ENCODE measurements at regions not wholly inside any gene's neighbourhood (a gene's known extent, or its start where the extent isn't known, plus 50 kb on each side); places are given as distances from the start of the nearest gene placed in this dataset.
"Not testable (repeated sequence)": the region's sequence is repeated elsewhere in the genome, so short reads cannot be mapped to it uniquely, and the experiment has no call there.

DNA sequence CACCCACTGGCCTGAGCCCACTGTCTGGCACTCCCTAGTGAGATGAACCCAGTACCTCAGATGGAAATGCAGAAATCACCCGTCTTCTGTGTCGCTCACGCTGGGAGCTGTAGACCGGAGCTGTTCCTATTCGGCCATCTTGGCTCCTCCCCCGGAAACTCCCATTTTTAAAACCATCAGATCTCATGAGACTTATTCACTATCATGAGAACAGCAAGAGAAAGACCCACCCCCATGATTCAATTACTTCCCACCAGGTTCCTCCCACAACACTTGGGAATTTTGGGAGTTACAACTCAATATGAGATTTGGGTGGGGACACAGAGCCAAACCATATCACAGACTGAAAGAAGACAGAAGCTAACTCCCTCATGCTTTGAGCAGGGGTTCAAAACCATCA lies 134.5 kb downstream of the SLC39A8 start:
- H3K9me3 ChIP-seq (ENCODE audit: control insufficient read depth, low read length); H3K4me1 ChIP-seq (ENCODE audit: control insufficient read depth, insufficient read depth, low read length, poor library complexity, severe bottlenecking); H3K36me3 ChIP-seq (ENCODE audit: control insufficient read depth, insufficient read depth, low read length); H3K4me3 ChIP-seq (ENCODE audit: extremely low read depth, insufficient read depth, low read length, poor library complexity, severe bottlenecking); H3K27ac ChIP-seq (ENCODE audit: low read depth, low read length, severe bottlenecking): not testable (repeated sequence)
- WGBS, 2 experiments (ENCODE audit: insufficient coverage in 2 of 2) = no CpG with 5 or more reads among the region's 6 CpGs

DNA sequence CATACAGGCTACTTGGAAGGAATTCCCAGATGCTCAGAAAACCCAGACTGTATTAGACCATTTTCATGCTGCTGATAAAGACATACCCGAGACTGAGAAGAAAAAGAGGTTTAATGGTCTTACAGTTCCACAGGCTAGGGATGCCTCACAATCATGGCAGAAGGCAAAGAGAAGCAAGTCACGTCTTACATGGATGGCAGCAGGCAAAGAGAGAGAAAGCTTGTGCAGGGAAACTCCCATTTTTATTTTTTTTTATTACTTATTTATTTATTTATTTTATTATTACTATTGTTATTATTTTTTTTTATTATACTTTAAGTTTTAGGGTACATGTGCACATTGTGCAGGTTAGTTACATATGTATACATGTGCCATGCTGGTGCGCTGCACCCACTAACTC lies 140.6 kb downstream of the SLC39A8 start:
- 80 to 100% methylated on average over 1 of the region's 3 CpGs for WGBS, 2 experiments (ENCODE audit: insufficient coverage in 2 of 2)
- H3K36me3 ChIP-seq (ENCODE audit: control insufficient read depth, insufficient read depth, low read length); H3K9me3 ChIP-seq (ENCODE audit: control insufficient read depth, low read length); H3K27ac ChIP-seq (ENCODE audit: low read depth, low read length, severe bottlenecking); H3K4me3 ChIP-seq (ENCODE audit: extremely low read depth, insufficient read depth, low read length, poor library complexity, severe bottlenecking); H3K4me1 ChIP-seq (ENCODE audit: control insufficient read depth, insufficient read depth, low read length, poor library complexity, severe bottlenecking): not testable (repeated sequence)

DNA sequence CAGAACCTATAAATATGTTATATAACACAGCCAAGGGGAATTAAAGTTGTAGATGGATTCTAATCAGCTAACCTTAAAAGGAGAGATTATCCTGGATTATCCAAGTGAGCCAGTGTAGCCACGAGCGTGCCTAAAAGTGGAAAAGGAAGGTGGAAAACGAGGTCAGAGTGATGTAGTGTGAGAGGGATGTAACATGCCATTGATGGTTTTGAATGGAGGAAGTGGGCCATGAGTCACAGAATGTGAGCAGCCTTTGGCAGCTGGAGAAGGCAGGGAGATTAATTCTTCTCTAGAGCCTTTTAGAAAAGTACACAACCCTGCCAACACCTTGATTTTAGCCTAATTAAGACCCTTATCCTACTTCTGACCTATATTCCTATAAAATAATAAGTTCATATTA lies 149.1 kb downstream of the SLC39A8 start:
- no peaks in the 10 kb centered on the region for H3K9me3 ChIP-seq (ENCODE audit: control insufficient read depth, low read length)
- H3K27ac ChIP-seq (ENCODE audit: low read depth, low read length, severe bottlenecking) = no peak overlapping the region
- no peak overlapping the region for H3K4me3 ChIP-seq (ENCODE audit: extremely low read depth, insufficient read depth, low read length, poor library complexity, severe bottlenecking)
- WGBS, 2 experiments (ENCODE audit: insufficient coverage in 2 of 2) = 59 to 72% methylated on average over 3 of the region's 3 CpGs
- no peaks in the 10 kb centered on the region for H3K36me3 ChIP-seq (ENCODE audit: control insufficient read depth, insufficient read depth, low read length)
- H3K4me1 ChIP-seq (ENCODE audit: control insufficient read depth, insufficient read depth, low read length, poor library complexity, severe bottlenecking) = no peaks in the 10 kb centered on the region

DNA sequence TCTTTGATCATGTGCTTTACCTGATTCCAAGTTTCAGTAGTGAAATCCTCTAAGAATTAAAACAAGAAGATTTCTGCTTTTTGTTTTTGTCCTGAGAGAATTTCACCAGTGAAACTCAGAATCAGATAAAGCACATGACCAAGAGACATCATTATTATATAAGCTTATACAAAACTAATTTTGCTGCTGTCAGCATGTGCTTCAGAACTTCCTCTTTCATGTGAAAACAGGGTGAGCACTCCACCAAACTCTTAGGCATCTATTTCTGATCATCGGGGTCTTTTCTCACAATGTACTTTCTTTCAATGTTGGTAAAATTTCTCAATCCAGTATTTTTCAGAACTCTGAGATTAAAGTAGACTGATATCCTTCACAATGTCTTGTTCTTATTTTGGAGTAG lies 152.1 kb downstream of the SLC39A8 start:
- Histone ChIP-seq H3K4me1 (ENCODE audit: control insufficient read depth, insufficient read depth, low read length, poor library complexity, severe bottlenecking) (no peaks in the 10 kb centered on the region), H3K9me3 (ENCODE audit: control insufficient read depth, low read length) (no peaks in the 10 kb centered on the region), H3K27ac (ENCODE audit: low read depth, low read length, severe bottlenecking) (no peak overlapping the region), H3K4me3 (ENCODE audit: extremely low read depth, insufficient read depth, low read length, poor library complexity, severe bottlenecking) (no peak overlapping the region), H3K36me3 (ENCODE audit: control insufficient read depth, insufficient read depth, low read length) (no peaks in the 10 kb centered on the region)
- 100% methylated on average over 1 of the region's 1 CpG; no CpG with 5 or more reads in 1 of the 2 experiments for WGBS, 2 experiments (ENCODE audit: insufficient coverage in 2 of 2)

DNA sequence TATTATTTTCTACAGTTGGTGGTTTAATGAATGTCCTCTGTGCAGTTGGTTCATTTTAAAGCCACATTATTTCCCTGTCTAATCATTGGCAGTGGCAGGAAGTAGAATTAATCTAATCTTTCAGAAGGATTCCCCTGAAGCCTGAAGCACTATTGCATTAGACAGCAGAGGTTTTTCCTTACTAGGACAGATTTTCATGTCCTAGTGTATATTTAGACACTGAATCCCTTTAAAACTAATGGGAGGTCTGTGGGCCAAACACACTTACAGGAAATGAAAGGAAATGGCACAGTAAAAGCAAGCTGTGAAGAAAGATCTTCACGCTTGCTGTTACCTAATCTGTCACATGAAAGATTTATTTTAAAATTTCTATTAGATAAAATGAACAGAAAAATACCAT lies 165.2 kb downstream of the SLC39A8 start:
- Histone ChIP-seq H3K4me3 (ENCODE audit: extremely low read depth, insufficient read depth, low read length, poor library complexity, severe bottlenecking) (no peak overlapping the region), H3K27ac (ENCODE audit: low read depth, low read length, severe bottlenecking) (peak overlapping the region; percentile 73), H3K36me3 (ENCODE audit: control insufficient read depth, insufficient read depth, low read length) (no peaks in the 10 kb centered on the region), H3K9me3 (ENCODE audit: control insufficient read depth, low read length) (no peaks in the 10 kb centered on the region), H3K4me1 (ENCODE audit: control insufficient read depth, insufficient read depth, low read length, poor library complexity, severe bottlenecking) (peaks cover 9% of the 10 kb centered on the region)
- no CpG with 5 or more reads among the region's 1 CpG for WGBS, 2 experiments (ENCODE audit: insufficient coverage in 2 of 2)

DNA sequence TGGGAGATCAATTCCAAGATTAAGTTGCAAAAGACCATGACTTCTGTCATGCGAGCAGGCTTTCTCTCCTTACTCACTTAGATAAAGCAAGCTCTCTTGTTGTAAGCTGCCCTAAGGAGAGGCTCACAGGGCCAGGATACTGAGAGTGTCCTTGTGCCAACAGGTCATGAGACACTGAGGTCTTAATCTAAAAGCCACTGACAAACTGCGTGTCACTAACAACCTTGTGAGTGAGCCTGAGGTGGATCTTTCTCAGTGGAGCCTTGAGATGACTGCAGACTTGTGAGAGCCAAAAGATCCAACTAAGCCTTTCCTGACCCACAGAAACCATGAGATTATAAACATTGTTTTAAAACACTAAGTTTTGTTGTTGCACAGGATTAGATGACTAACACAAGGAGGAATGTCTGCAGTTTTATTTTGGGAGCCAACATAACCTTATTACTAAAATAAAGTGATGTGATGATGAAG lies 170.5 kb downstream of the SLC39A8 start:
- H3K9me3 ChIP-seq (ENCODE audit: control insufficient read depth, low read length) = no peaks in the 10 kb centered on the region

DNA sequence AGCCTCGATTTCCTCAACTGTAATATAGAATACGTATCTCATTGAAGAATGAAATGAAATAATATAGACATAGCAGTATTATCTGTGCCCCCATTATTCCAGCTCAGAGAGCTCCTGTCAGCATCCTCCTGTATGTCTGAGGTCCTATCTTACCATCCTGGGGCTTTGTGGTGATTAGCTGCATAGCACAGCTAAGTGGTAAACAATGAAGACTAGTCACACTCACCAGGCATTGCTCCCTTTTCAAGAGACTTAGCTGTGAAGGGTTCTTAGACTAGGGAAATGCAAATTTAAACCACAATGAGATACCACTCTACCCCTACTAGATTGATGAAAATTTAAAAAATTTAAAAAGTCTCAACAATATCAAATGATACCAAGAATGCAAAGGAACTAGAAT lies 172.9 kb downstream of the SLC39A8 start:
- no CpG with 5 or more reads among the region's 2 CpGs for WGBS, 2 experiments (ENCODE audit: insufficient coverage in 2 of 2)
- no peak overlapping the region for H3K27ac ChIP-seq (ENCODE audit: low read depth, low read length, severe bottlenecking)
- H3K4me1 ChIP-seq (ENCODE audit: control insufficient read depth, insufficient read depth, low read length, poor library complexity, severe bottlenecking) = peaks cover 7% of the 10 kb centered on the region
- no peak overlapping the region for H3K4me3 ChIP-seq (ENCODE audit: extremely low read depth, insufficient read depth, low read length, poor library complexity, severe bottlenecking)
- no peaks in the 10 kb centered on the region for H3K36me3 ChIP-seq (ENCODE audit: control insufficient read depth, insufficient read depth, low read length)
- H3K9me3 ChIP-seq (ENCODE audit: control insufficient read depth, low read length) = no peaks in the 10 kb centered on the region

More for the DNA sequence above, 170.5 kb downstream of the SLC39A8 start:
- Histone ChIP-seq H3K4me1 (ENCODE audit: control insufficient read depth, insufficient read depth, low read length, poor library complexity, severe bottlenecking) (peaks cover 7% of the 10 kb centered on the region), H3K36me3 (ENCODE audit: control insufficient read depth, insufficient read depth, low read length) (no peaks in the 10 kb centered on the region), H3K27ac (ENCODE audit: low read depth, low read length, severe bottlenecking) (peak overlapping the region; percentile 45), H3K4me3 (ENCODE audit: extremely low read depth, insufficient read depth, low read length, poor library complexity, severe bottlenecking) (no peak overlapping the region)
- WGBS, 2 experiments (ENCODE audit: insufficient coverage in 2 of 2) = 88% methylated on average over 2 of the region's 2 CpGs; no CpG with 5 or more reads in 1 of the 2 experiments

DNA sequence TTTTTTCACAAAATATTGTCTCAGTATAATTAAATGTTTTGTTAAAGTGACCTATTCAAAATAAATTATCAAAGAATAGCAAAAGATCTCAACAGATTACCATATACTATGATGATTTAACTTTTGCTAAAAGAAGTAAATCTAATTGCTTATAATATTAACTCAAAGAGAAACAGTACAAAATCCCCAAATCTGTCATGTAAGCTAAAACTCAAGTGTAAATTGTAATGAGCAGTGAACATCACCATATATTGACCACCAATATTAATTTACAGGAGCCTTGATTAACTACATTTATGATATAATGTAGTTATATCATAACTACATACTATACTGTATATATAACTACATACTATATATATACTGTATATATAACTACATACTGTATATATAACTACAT lies 174.4 kb downstream of the SLC39A8 start:
- H3K9me3 ChIP-seq (ENCODE audit: control insufficient read depth, low read length) = no peaks in the 10 kb centered on the region
- no peak overlapping the region for H3K4me3 ChIP-seq (ENCODE audit: extremely low read depth, insufficient read depth, low read length, poor library complexity, severe bottlenecking)
- no peaks in the 10 kb centered on the region for H3K36me3 ChIP-seq (ENCODE audit: control insufficient read depth, insufficient read depth, low read length)
- H3K27ac ChIP-seq (ENCODE audit: low read depth, low read length, severe bottlenecking) = no peak overlapping the region
- H3K4me1 ChIP-seq (ENCODE audit: control insufficient read depth, insufficient read depth, low read length, poor library complexity, severe bottlenecking) = peaks cover 7% of the 10 kb centered on the region

DNA sequence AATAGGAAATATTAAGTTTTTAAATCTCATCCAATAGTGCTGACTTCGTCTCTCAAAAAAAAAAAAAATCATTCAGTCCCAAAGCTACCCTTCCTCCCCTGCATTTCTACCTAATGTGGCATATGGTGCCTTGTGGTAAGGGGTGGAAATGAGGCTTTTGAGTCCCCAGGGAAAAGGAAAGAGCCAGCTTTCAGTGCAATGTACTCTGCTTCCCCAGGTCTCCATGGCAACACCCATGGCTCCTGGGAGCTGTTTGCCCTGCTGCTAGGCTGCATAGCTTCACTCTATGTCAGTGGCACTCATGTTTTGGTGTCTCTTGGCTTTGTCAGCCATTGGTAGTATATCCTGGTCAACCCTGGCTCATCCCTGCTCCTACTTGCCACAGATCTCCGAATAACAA lies 175.9 kb downstream of the SLC39A8 start:
- Histone ChIP-seq H3K27ac (ENCODE audit: low read depth, low read length, severe bottlenecking) (no peak overlapping the region), H3K4me3 (ENCODE audit: extremely low read depth, insufficient read depth, low read length, poor library complexity, severe bottlenecking) (no peak overlapping the region), H3K4me1 (ENCODE audit: control insufficient read depth, insufficient read depth, low read length, poor library complexity, severe bottlenecking) (peaks cover 1% of the 10 kb centered on the region), H3K36me3 (ENCODE audit: control insufficient read depth, insufficient read depth, low read length) (no peaks in the 10 kb centered on the region), H3K9me3 (ENCODE audit: control insufficient read depth, low read length) (no peaks in the 10 kb centered on the region)
- 60 to 100% methylated on average over 1 of the region's 2 CpGs for WGBS, 2 experiments (ENCODE audit: insufficient coverage in 2 of 2)

DNA sequence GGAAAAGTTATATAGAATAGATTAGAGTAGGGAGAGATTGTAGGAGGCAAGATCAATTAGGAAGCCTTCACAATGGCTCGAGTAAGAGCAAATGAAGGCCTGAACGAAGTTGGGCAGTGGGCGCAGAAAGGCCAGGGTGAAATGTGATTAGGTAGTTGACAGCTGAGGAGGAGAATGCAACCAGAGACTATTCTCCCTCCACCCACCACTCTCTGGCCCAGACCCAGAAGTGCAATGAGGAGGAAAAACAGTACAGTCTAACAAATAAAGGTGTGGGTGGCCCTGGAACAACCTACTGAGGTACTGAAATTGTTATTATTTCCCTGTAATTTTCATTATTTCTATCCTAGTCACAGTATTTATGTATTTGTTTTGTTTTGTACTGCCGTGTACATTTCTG lies 176.7 kb downstream of the SLC39A8 start:
- H3K36me3 ChIP-seq (ENCODE audit: control insufficient read depth, insufficient read depth, low read length) = no peaks in the 10 kb centered on the region
- WGBS, 2 experiments (ENCODE audit: insufficient coverage in 2 of 2) = 79% methylated on average over 2 of the region's 4 CpGs; no CpG with 5 or more reads in 1 of the 2 experiments
- H3K4me3 ChIP-seq (ENCODE audit: extremely low read depth, insufficient read depth, low read length, poor library complexity, severe bottlenecking) = no peak overlapping the region
- peaks cover 8% of the 10 kb centered on the region for H3K4me1 ChIP-seq (ENCODE audit: control insufficient read depth, insufficient read depth, low read length, poor library complexity, severe bottlenecking)
- no peak overlapping the region for H3K27ac ChIP-seq (ENCODE audit: low read depth, low read length, severe bottlenecking)
- H3K9me3 ChIP-seq (ENCODE audit: control insufficient read depth, low read length) = no peaks in the 10 kb centered on the region

DNA sequence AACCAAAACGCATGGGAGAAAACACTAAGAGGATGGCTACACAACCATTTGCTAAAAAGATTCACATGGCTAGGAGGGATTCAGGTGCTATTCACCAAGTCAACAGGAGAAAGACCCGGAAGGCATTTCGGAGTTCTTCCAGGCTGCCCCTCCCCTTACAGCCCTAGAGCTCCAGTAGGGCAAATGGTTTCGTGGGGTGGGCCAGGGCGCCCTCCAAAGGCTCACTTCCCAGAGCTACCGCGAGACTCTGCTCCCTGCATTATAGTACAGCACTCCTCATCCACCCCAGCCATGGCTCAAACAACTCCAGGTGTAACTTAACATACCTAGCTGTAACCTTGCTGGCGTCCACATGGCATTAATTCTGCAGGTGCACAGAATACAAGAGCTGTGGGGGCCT lies 179.7 kb downstream of the SLC39A8 start:
- H3K36me3 ChIP-seq (ENCODE audit: control insufficient read depth, insufficient read depth, low read length) = no peaks in the 10 kb centered on the region
- peaks cover 6% of the 10 kb centered on the region for H3K9me3 ChIP-seq (ENCODE audit: control insufficient read depth, low read length)
- peaks cover 12% of the 10 kb centered on the region for H3K4me1 ChIP-seq (ENCODE audit: control insufficient read depth, insufficient read depth, low read length, poor library complexity, severe bottlenecking)
- 85 to 95% methylated on average over 5 of the region's 8 CpGs for WGBS, 2 experiments (ENCODE audit: insufficient coverage in 2 of 2)
- no peak overlapping the region for H3K4me3 ChIP-seq (ENCODE audit: extremely low read depth, insufficient read depth, low read length, poor library complexity, severe bottlenecking)
- no peak overlapping the region for H3K27ac ChIP-seq (ENCODE audit: low read depth, low read length, severe bottlenecking)

Data from mesodermal cell (in vitro differentiated cells).